IMR-90 (cell line): ENCODE measurements at regions not wholly inside any gene's neighbourhood (a gene's known extent, or its start where the extent isn't known, plus 50 kb on each side); places are given as distances from the start of the nearest gene placed in this dataset.

ENCODE experiments used
- ATAC-seq: fragments of 200-7000 bp; cut with Tn5 transposase; 2 replicates; pipeline ENCODE4 v1.9.1; 2020; ENCODE audit warnings: low read depth, mild to moderate bottlenecking, moderate library complexity
- BruUV-seq: library from RNA; stranded (reverse); fragments of 400-500 nt; replicated peaks from 2 replicates; lab custom pipeline; 2021; lab: Mats Ljungman, UMichigan
- CTCF ChIA-PET: fragments of 300-600 bp; formaldehyde crosslinking; extraction: SDS; loops from one replicate; lab custom pipeline; 2021; ENCODE audit warnings: antibody characterized with exemption; lab: Yijun Ruan, JAX
- POLR2A ChIA-PET: fragments of 300-600 bp; sonication (Branson Sonifier 250); formaldehyde crosslinking; loops from one replicate; lab custom pipeline; 2022; ENCODE audit warnings: antibody characterized with exemption; ENCODE audit not compliant: unreplicated experiment; lab: Charles Lee
- DNase-seq: peaks from one replicate; pipeline ENCODE4 v3.0.0; 2013
- H2AFZ ChIP-seq: replicated peaks from 2 replicates; pipeline ENCODE3; 2013; ENCODE audit warnings: low read length, mild to moderate bottlenecking; ENCODE audit not compliant: poor library complexity
- H2AK5ac ChIP-seq: 2 replicates; pipeline ENCODE4 v1.6.1; 2013; ENCODE audit warnings: low read depth, low read length, inconsistent platforms
- H2AK9ac ChIP-seq: replicated peaks from 2 replicates; pipeline ENCODE3; 2013; ENCODE audit warnings: mild to moderate bottlenecking, low read depth, low read length, moderate library complexity; ENCODE audit not compliant: poor library complexity
- H2BK120ac ChIP-seq: 2 replicates; pipeline ENCODE4 v1.6.1; 2013; ENCODE audit warnings: low read depth, low read length, inconsistent platforms
- H2BK15ac ChIP-seq: 3 replicates; pipeline ENCODE4 v1.6.1; 2013; ENCODE audit warnings: low read depth, low read length, inconsistent platforms
- H2BK20ac ChIP-seq: 2 replicates; pipeline ENCODE4 v1.6.1; 2013; ENCODE audit warnings: low read depth, mild to moderate bottlenecking, inconsistent platforms, low read length, moderate library complexity
- H2BK5ac ChIP-seq: 2 replicates; pipeline ENCODE4 v1.6.1; 2013; ENCODE audit warnings: mild to moderate bottlenecking, low read depth, low read length, inconsistent platforms; ENCODE audit not compliant: poor library complexity, severe bottlenecking
- H3K14ac ChIP-seq: replicated peaks from 2 replicates; pipeline ENCODE4 v1.6.1; 2013; ENCODE audit warnings: low read depth, low read length, inconsistent platforms
- H3K18ac ChIP-seq: 2 replicates; pipeline ENCODE4 v1.6.1; 2013; ENCODE audit warnings: low read depth, low read length, control low read depth
- H3K23ac ChIP-seq: 2 replicates; pipeline ENCODE4 v1.6.1; 2013; ENCODE audit warnings: low read depth, low read length, inconsistent platforms
- H3K27ac ChIP-seq: 2 replicates; pipeline ENCODE4 v1.5.1; 2013; ENCODE audit warnings: mild to moderate bottlenecking, control low read depth, low read length; ENCODE audit not compliant: insufficient read depth
- H3K27me3 ChIP-seq: 2 replicates; pipeline ENCODE4 v1.6.1; 2013; ENCODE audit warnings: low read length; ENCODE audit not compliant: control insufficient read depth, insufficient read depth
- H3K36me3 ChIP-seq: 2 replicates; pipeline ENCODE4 v1.6.1; 2013; ENCODE audit warnings: low read length, mixed read lengths; ENCODE audit not compliant: control insufficient read depth, insufficient read depth
- H3K4ac ChIP-seq: 2 replicates; pipeline ENCODE4 v1.6.1; 2013; ENCODE audit warnings: low read depth, low read length, inconsistent platforms
- H3K4me1 ChIP-seq: 2 replicates; pipeline ENCODE4 v1.6.1; 2013; ENCODE audit warnings: low read length, mixed read lengths; ENCODE audit not compliant: control insufficient read depth, insufficient read depth
- H3K4me2 ChIP-seq: 2 replicates; pipeline ENCODE4 v1.6.1; 2013; ENCODE audit warnings: low read depth, mild to moderate bottlenecking, control low read depth, low read length, moderate library complexity
- H3K4me3 ChIP-seq: 2 replicates; pipeline ENCODE4 v1.5.1; 2013; ENCODE audit warnings: low read depth, mild to moderate bottlenecking, control low read depth, low read length, moderate library complexity; ENCODE audit not compliant: insufficient read depth
- H3K56ac ChIP-seq: 2 replicates; pipeline ENCODE4 v1.6.1; 2013; ENCODE audit warnings: low read length, inconsistent platforms; ENCODE audit not compliant: insufficient read depth; ENCODE audit errors: extremely low read depth
- H3K79me1 ChIP-seq, 2 experiments: 2 replicates each; pipeline ENCODE4 v1.6.1; 2013; ENCODE audit warnings: low read length in 2 of 2, inconsistent platforms in 1 of 2, low read depth in 1 of 2
- H3K9ac ChIP-seq: 2 replicates; pipeline ENCODE4 v1.6.1; 2013; ENCODE audit warnings: low read depth, low read length, control low read depth
- H3K9me1 ChIP-seq: 2 replicates; pipeline ENCODE4 v1.6.1; 2013; ENCODE audit warnings: low read length, inconsistent platforms; ENCODE audit not compliant: insufficient read depth
- H3K9me3 ChIP-seq: 2 replicates; pipeline ENCODE4 v1.6.1; 2013; ENCODE audit warnings: low read length; ENCODE audit not compliant: control insufficient read depth, insufficient read depth
- H4K20me1 ChIP-seq: 2 replicates; pipeline ENCODE4 v1.6.1; 2013; ENCODE audit warnings: low read length, inconsistent platforms; ENCODE audit not compliant: insufficient read depth
- H4K5ac ChIP-seq: 2 replicates; pipeline ENCODE4 v1.6.1; 2013; ENCODE audit warnings: mild to moderate bottlenecking, low read depth, low read length, control low read depth
- H4K8ac ChIP-seq, 2 experiments: 2 replicates each; pipeline ENCODE4 v1.6.1; 2013; ENCODE audit warnings: low read depth in 2 of 2, low read length in 2 of 2, control low read depth in 1 of 2, inconsistent platforms in 1 of 2
- H4K91ac ChIP-seq: 2 replicates; pipeline ENCODE4 v1.6.1; 2013; ENCODE audit warnings: low read depth, low read length, inconsistent platforms; ENCODE audit not compliant: insufficient read depth
- BHLHE40 ChIP-seq: fragments of 150-350 bp; IDR thresholded peaks from 2 replicates; pipeline ENCODE4 v1.6.1; 2016; ENCODE audit warnings: mild to moderate bottlenecking, low read depth, low read length
- CEBPB ChIP-seq: IDR thresholded peaks from 2 replicates; pipeline ENCODE4 v1.6.1; 2012; ENCODE audit warnings: low read depth, low read length, improper control_type of control experiment
- CTCF ChIP-seq: conservative IDR thresholded peaks from 2 replicates; pipeline ENCODE4 v1.5.1; 2012; ENCODE audit warnings: mild to moderate bottlenecking, low read depth, low read length, improper control_type of control experiment
- FOS ChIP-seq: fragments of 150-350 bp; IDR thresholded peaks from 2 replicates; pipeline ENCODE4 v1.6.1; 2016; ENCODE audit warnings: low read depth, low read length
- MAZ ChIP-seq: IDR thresholded peaks from 2 replicates; pipeline ENCODE4 v1.6.1; 2012; ENCODE audit warnings: low read depth, mild to moderate bottlenecking, low read length, improper control_type of control experiment, moderate library complexity, borderline replicate concordance
- NFE2L2 ChIP-seq: fragments of 150-350 bp; IDR thresholded peaks from 2 replicates; pipeline ENCODE4 v1.6.1; 2016; ENCODE audit warnings: low read depth, mild to moderate bottlenecking, low read length
- RAD21 ChIP-seq: IDR thresholded peaks from 2 replicates; pipeline ENCODE4 v1.6.1; 2012; ENCODE audit warnings: low read length, improper control_type of control experiment
- RCOR1 ChIP-seq: IDR thresholded peaks from 2 replicates; pipeline ENCODE4 v1.6.1; 2012; ENCODE audit warnings: mild to moderate bottlenecking, low read length, improper control_type of control experiment; ENCODE audit not compliant: insufficient replicate concordance
- SMC3 ChIP-seq: fragments of 150-350 bp; IDR thresholded peaks from 2 replicates; pipeline ENCODE4 v1.6.1; 2016; ENCODE audit warnings: low read depth, mild to moderate bottlenecking, antibody characterized with exemption, low read length, moderate library complexity
- USF2 ChIP-seq: fragments of 150-350 bp; IDR thresholded peaks from 2 replicates; pipeline ENCODE4 v1.6.1; 2017; ENCODE audit warnings: mild to moderate bottlenecking, antibody characterized with exemption, low read length, low read depth
- WGBS, 2 experiments: methylation state at CpG; one replicate each; pipeline versions ENCODE4 v1.1.5 to v1.1.7; 2013; ENCODE audit warnings: missing lambda C conversion rate in 2 of 2; ENCODE audit not compliant: insufficient read length in 1 of 2; ENCODE audit errors: extremely low coverage in 2 of 2; 5-methylcytosine and 5-hydroxymethylcytosine counted together
- dilution Hi-C: fragments of 300-500 bp; cut with HindIII; formaldehyde crosslinking; loops from one replicate; pipeline ENCODE4 v1.14.3; 2018; ENCODE audit warnings: low sequenced_read_pairs; ENCODE audit not compliant: unreplicated experiment
- in situ Hi-C: fragments of 300-500 bp; cut with MboI; formaldehyde crosslinking; loops from 3 replicates; pipeline ENCODE4 v1.14.3; 2019; ENCODE audit warnings: low sequenced_read_pairs, inconsistent platforms, mixed read lengths
- intact Hi-C: fragments of 100-400 bp; cut with micrococcal nuclease; formaldehyde crosslinking; loops from 2 replicates; pipeline ENCODE4 v1.10.0; 2022

- H3K4me3 ChIP-seq = no peak overlapping the region
- H3K27me3 ChIP-seq = no peaks in the 10 kb centered on the region
- no peak for TF ChIP-seq FOS
- no peak for TF ChIP-seq CEBPB
- TF ChIP-seq MAZ = no peak
- TF ChIP-seq NFE2L2 = no peak
- TF ChIP-seq SMC3 = peak; percentile 38
- no peak for TF ChIP-seq USF2
- peak; percentile 38 for TF ChIP-seq RCOR1
- peak; percentile 21; the same call in 1 of the 2 replicates for TF ChIP-seq BHLHE40
- peak; percentile 68 for TF ChIP-seq RAD21
- TF ChIP-seq CTCF = peak; percentile 53
- no peaks in the 10 kb centered on the region for H3K9me3 ChIP-seq
- ATAC-seq = peak; percentile 87
- H3K14ac ChIP-seq = peak overlapping the region; percentile 90
- H3K18ac ChIP-seq = peak overlapping the region; percentile 58; the same call in 1 of the 2 replicates
- peaks cover 17% of the 10 kb centered on the region for H3K9me1 ChIP-seq
- H4K8ac ChIP-seq = peak overlapping the region; percentile 14 to 67; a peak in 3 of 4 replicates
- peak overlapping the region; percentile 2; the same call in 1 of the 2 replicates for H3K23ac ChIP-seq
- dilution Hi-C loops (no loop called here), intact Hi-C loops (loop anchor here (2.0 to 5.0 kb wide), 2 partner anchors 71 to 332 kb away; no protein-coding TSS in a partner anchor), in situ Hi-C loops (no loop called here)
- DNase-seq = peak; percentile 92
- no peaks in the 10 kb centered on the region for H4K20me1 ChIP-seq
- H4K91ac ChIP-seq = peak overlapping the region; percentile 86
- peak overlapping the region; percentile 94 for H2BK15ac ChIP-seq
- H3K4me1 ChIP-seq = peaks cover 21% of the 10 kb centered on the region
- peak overlapping the region; percentile 4; the same call in 1 of the 2 replicates for H3K9ac ChIP-seq
- peak overlapping the region; percentile 95 for H2BK20ac ChIP-seq
- H2AFZ ChIP-seq = peak overlapping the region; percentile 80
- H4K5ac ChIP-seq = peak overlapping the region; percentile 66
- H3K36me3 ChIP-seq = no peaks in the 10 kb centered on the region
- 66% methylated on average over 3 of the region's 8 CpGs; no CpG with 5 or more reads in 1 of the 2 experiments for WGBS, 2 experiments
- H3K4me2 ChIP-seq = no peak overlapping the region
- peak overlapping the region; percentile 34 for H2AK9ac ChIP-seq
- H3K27ac ChIP-seq = peak overlapping the region; percentile 8; the same call in 1 of the 2 replicates
- POLR2A ChIA-PET = no interaction called here
- 0 out of 2 replicates have a peak overlapping the region, but pooled peaks have one; percentile 31 for H3K56ac ChIP-seq
- H3K79me1 ChIP-seq = no peaks in the 10 kb centered on the region
- BruUV-seq = no TSS peak
- peak overlapping the region; percentile 97 for H2AK5ac ChIP-seq
- peak overlapping the region; percentile 95 for H3K4ac ChIP-seq
- H2BK120ac ChIP-seq = peak overlapping the region; percentile 93
- CTCF ChIA-PET = interaction anchor here (0.9 to 1.3 kb wide), 2 partner anchors 343 to 649 kb away, joined by 3 read pairs; no protein-coding TSS in a partner anchor
- peak overlapping the region; percentile 81 for H2BK5ac ChIP-seq
Measured at GRCh38 chr12:5096241-5096924, 52.7 kb downstream of the KCNA5 start.
